ENCODE measurements at regions not wholly inside any gene's neighbourhood (a gene's known extent, or its start where the extent isn't known, plus 50 kb on each side); places are given as distances from the start of the nearest gene placed in this dataset.
"Not testable (repeated sequence)": the region's sequence is repeated elsewhere in the genome, so short reads cannot be mapped to it uniquely, and the experiment has no call there.

- no peak for DNase-seq
Measured at GRCh38 chr18:44569391-44570055, 111.2 kb upstream of the SETBP1 start.

GRCh38 chr18:44579028-44579702 is 101.5 kb upstream of the SETBP1 start:
- DNase-seq: no peak

GRCh38 chr18:44579745-44580144 is 100.9 kb upstream of the SETBP1 start:
- DNase-seq: no peak

- no peak for DNase-seq
Measured at GRCh38 chr18:44580159-44580558, 100.5 kb upstream of the SETBP1 start.

- not testable (repeated sequence) for DNase-seq
Measured at GRCh38 chr18:44580782-44581181, 99.9 kb upstream of the SETBP1 start.

- DNase-seq: no peak
Measured at GRCh38 chr18:44582456-44582855, 98.2 kb upstream of the SETBP1 start.

- no peak for DNase-seq
Measured at GRCh38 chr18:44584900-44585299, 95.8 kb upstream of the SETBP1 start.

- DNase-seq: no peak
Measured at GRCh38 chr18:44586782-44587524, 93.7 kb upstream of the SETBP1 start.

- DNase-seq: no peak
Measured at GRCh38 chr18:44588508-44588907, 92.2 kb upstream of the SETBP1 start.

- DNase-seq: no peak
Measured at GRCh38 chr18:44589693-44590355, 90.9 kb upstream of the SETBP1 start.

- DNase-seq: no peak
Measured at GRCh38 chr18:44590956-44591670, 89.6 kb upstream of the SETBP1 start.

- DNase-seq: no peak
Measured at GRCh38 chr18:44592639-44593038, 88.0 kb upstream of the SETBP1 start.

- DNase-seq: no peak
Measured at GRCh38 chr18:44594799-44595467, 85.8 kb upstream of the SETBP1 start.

GRCh38 chr18:44597797-44598196 is 82.9 kb upstream of the SETBP1 start:
- DNase-seq: no peak

- no peak for DNase-seq
Measured at GRCh38 chr18:44598514-44598913, 82.2 kb upstream of the SETBP1 start.

GRCh38 chr18:44599412-44599811 is 81.3 kb upstream of the SETBP1 start:
- no peak for DNase-seq

GRCh38 chr18:44601447-44601846 is 79.2 kb upstream of the SETBP1 start:
- DNase-seq: no peak

- DNase-seq: no peak
Measured at GRCh38 chr18:44602380-44602779, 78.3 kb upstream of the SETBP1 start.

GRCh38 chr18:44602845-44603244 is 77.8 kb upstream of the SETBP1 start:
- no peak for DNase-seq

GRCh38 chr18:44609181-44609941 is 71.3 kb upstream of the SETBP1 start:
- DNase-seq: no peak

- DNase-seq: no peak
Measured at GRCh38 chr18:44620812-44621211, 59.9 kb upstream of the SETBP1 start.
